HUES64 (cell line): ENCODE measurements at regions not wholly inside any gene's neighbourhood (a gene's known extent, or its start where the extent isn't known, plus 50 kb on each side); places are given as distances from the start of the nearest gene placed in this dataset.

Source experiments
- H3K27ac ChIP-seq: 2 replicates; pipeline ENCODE4 v1.7.0; 2013; ENCODE audit warnings: low read depth, low read length, inconsistent platforms
- H3K27me3 ChIP-seq: 2 replicates; pipeline ENCODE4 v1.6.1; 2013; ENCODE audit warnings: mild to moderate bottlenecking, low read length; ENCODE audit not compliant: insufficient read depth
- H3K36me3 ChIP-seq: 2 replicates; pipeline ENCODE4 v1.6.1; 2013; ENCODE audit warnings: mild to moderate bottlenecking, low read length; ENCODE audit not compliant: insufficient read depth
- H3K4me1 ChIP-seq: 2 replicates; pipeline ENCODE4 v1.6.1; 2013; ENCODE audit warnings: mild to moderate bottlenecking, low read length, moderate library complexity; ENCODE audit not compliant: insufficient read depth
- H3K4me3 ChIP-seq: 2 replicates; pipeline ENCODE4 v1.5.1; 2013; ENCODE audit warnings: mild to moderate bottlenecking, low read length, moderate library complexity
- H3K9ac ChIP-seq: 2 replicates; pipeline ENCODE4 v1.6.1; 2013; ENCODE audit warnings: mild to moderate bottlenecking, low read depth, low read length
- H3K9me3 ChIP-seq: 2 replicates; pipeline ENCODE4 v1.6.1; 2013; ENCODE audit warnings: low read depth, low read length; ENCODE audit not compliant: insufficient read depth
- WGBS: fragments of 150-250, 120-280 bp; methylation state at CpG from one replicate; pipeline ENCODE4 v1.1.7; 2013; ENCODE audit warnings: missing lambda C conversion rate; 5-methylcytosine and 5-hydroxymethylcytosine counted together

DNA sequence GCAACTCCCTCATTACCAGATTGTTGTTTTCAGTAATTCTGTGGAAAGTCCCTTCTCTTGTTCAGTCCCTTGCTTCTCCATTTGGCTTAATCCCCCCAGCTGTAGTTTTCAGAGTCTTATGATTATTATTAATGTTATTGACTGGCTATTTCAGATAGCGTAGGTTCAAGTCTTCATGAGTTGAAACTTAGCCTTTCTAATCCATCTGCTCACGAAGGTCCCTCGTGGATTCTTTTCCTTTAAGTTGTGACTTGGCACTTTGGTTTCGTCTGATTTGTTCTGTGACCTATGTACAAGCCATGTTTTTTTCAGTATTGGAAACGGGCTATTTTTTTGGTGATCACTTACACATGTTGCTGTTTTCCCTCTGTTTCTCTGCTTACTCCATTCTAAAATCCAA is 260.3 kb downstream of the TMEM167A start:
- WGBS: 91% methylated on average over 5 of the region's 5 CpGs
- no peaks in the 10 kb centered on the region for H3K9me3 ChIP-seq
- H3K4me1 ChIP-seq: peaks cover 39% of the 10 kb centered on the region
- H3K4me3 ChIP-seq: no peak overlapping the region
- no peak overlapping the region for H3K27ac ChIP-seq
- H3K27me3 ChIP-seq: no peaks in the 10 kb centered on the region
- H3K9ac ChIP-seq: no peak overlapping the region
- no peaks in the 10 kb centered on the region for H3K36me3 ChIP-seq

GRCh38 chr5:82815871-82816270 is 261.3 kb downstream of the TMEM167A start:
- Histone ChIP-seq H3K9me3 (no peaks in the 10 kb centered on the region), H3K36me3 (no peaks in the 10 kb centered on the region), H3K27ac (no peak overlapping the region), H3K4me3 (no peak overlapping the region), H3K9ac (no peak overlapping the region), H3K4me1 (peaks cover 29% of the 10 kb centered on the region), H3K27me3 (no peaks in the 10 kb centered on the region)
- WGBS: 53% methylated on average over 1 of the region's 1 CpG

DNA sequence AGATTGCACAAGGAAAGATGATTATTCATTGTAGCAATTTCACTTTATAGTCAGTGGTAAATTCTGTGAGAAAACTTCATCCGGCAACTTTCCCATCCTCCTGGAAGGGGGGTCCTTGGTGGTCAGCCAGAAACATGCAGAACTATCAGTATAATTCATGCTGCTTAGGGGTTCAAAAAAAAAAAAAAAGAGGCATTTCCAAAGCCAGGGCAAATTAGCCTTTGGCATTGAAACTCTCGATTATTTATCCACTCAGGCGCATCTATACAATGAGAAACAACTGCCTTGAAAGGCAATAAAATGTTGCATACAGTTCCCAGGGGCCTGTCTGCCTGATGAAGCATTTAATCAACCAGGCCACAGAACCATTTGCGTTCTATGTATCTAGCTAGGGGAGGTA is 263.3 kb downstream of the TMEM167A start:
- 95% methylated on average over 4 of the region's 4 CpGs for WGBS
- no peaks in the 10 kb centered on the region for H3K27me3 ChIP-seq
- H3K9me3 ChIP-seq: no peaks in the 10 kb centered on the region

GRCh38 chr5:82812575-82812974 is 264.6 kb downstream of the TMEM167A start:
- 90% methylated on average over 1 of the region's 2 CpGs for WGBS
- no peak overlapping the region for H3K4me3 ChIP-seq

More for the DNA sequence above, 263.3 kb downstream of the TMEM167A start:
- peaks cover 25% of the 10 kb centered on the region for H3K4me1 ChIP-seq
- H3K36me3 ChIP-seq: no peaks in the 10 kb centered on the region
- H3K9ac ChIP-seq: no peak overlapping the region
- H3K4me3 ChIP-seq: no peak overlapping the region
- no peak overlapping the region for H3K27ac ChIP-seq

DNA sequence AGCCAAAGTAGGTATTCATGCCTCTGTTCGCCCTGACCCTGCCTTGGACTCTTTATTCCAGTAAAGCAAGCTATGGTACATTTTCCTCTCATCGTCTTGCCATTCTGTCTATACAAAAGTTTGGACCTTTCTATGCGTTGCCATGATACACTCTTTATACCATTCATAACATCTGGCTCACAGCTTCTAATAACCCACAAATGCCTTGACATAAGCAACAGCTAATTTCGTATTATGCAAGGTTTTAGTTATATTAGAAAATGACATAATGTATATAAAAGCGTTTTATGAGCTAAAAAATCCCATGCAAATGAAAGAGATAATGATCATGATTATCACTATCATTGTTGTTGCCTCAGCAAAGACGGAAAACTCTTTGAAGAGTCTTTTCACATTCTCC is 265.7 kb downstream of the TMEM167A start:
- no peaks in the 10 kb centered on the region for H3K36me3 ChIP-seq
- no peaks in the 10 kb centered on the region for H3K9me3 ChIP-seq
- H3K9ac ChIP-seq: no peak overlapping the region
- no peaks in the 10 kb centered on the region for H3K27me3 ChIP-seq
- H3K4me1 ChIP-seq: peaks cover 25% of the 10 kb centered on the region
- no peak overlapping the region for H3K4me3 ChIP-seq
- no peak overlapping the region for H3K27ac ChIP-seq
- WGBS: 93% methylated on average over 5 of the region's 6 CpGs

More at GRCh38 chr5:82812575-82812974, 264.6 kb downstream of the TMEM167A start:
- Histone ChIP-seq H3K4me1 (peaks cover 25% of the 10 kb centered on the region), H3K27me3 (no peaks in the 10 kb centered on the region), H3K9ac (no peak overlapping the region), H3K9me3 (no peaks in the 10 kb centered on the region), H3K36me3 (no peaks in the 10 kb centered on the region), H3K27ac (no peak overlapping the region)

DNA sequence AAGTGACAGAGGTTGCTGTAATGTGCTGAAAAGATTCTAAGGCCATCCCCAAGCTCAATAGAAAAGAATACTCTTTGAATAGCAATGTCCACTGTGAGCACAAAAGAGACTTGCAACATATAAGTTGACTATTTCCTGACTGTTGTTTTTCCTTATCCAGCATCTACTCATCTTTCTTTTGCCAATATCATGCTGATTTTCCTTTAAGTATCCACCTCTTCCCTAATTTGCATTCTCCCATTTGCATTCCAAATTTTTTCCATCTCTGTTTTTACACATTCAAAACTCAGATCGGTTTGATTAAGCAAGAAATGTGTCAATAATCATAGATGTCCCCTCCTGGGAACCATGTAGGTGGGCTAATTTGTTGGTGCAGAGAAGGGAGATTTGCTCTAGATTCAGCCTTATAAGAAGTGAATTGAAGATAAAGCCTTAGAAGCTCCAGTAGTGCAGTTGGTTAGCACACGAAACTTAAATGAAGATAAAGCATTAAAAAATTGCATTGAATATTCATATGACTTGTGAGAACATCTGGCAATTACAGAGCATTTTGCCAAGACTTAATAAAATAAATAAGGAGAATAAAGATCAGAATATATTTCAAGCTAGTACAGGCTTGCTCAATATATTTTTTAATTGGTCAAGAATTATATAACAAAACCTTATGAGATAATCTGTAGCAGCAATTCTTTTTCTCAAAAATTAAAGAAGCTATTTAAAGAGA is 267.6 kb downstream of the TMEM167A start:
- no peak overlapping the region for H3K9ac ChIP-seq
- H3K27me3 ChIP-seq: no peaks in the 10 kb centered on the region
- H3K9me3 ChIP-seq: no peaks in the 10 kb centered on the region
- WGBS: 97% methylated on average over 2 of the region's 2 CpGs
- no peak overlapping the region for H3K27ac ChIP-seq
- no peak overlapping the region for H3K4me3 ChIP-seq
- H3K4me1 ChIP-seq: peaks cover 20% of the 10 kb centered on the region
- no peaks in the 10 kb centered on the region for H3K36me3 ChIP-seq

GRCh38 chr5:82808960-82809359 is 268.2 kb downstream of the TMEM167A start:
- H3K9ac ChIP-seq: no peak overlapping the region
- H3K27me3 ChIP-seq: no peaks in the 10 kb centered on the region
- WGBS: 86% methylated on average over 3 of the region's 3 CpGs
- H3K36me3 ChIP-seq: no peaks in the 10 kb centered on the region
- no peak overlapping the region for H3K27ac ChIP-seq
- H3K4me1 ChIP-seq: peaks cover 19% of the 10 kb centered on the region
- H3K9me3 ChIP-seq: no peaks in the 10 kb centered on the region
- H3K4me3 ChIP-seq: no peak overlapping the region

- Histone ChIP-seq H3K27me3 (no peaks in the 10 kb centered on the region), H3K36me3 (no peaks in the 10 kb centered on the region), H3K9me3 (no peaks in the 10 kb centered on the region), H3K4me3 (no peak overlapping the region), H3K4me1 (0 out of 2 replicates have a peak, but pooled peaks cover under 1% of the 10 kb centered on the region), H3K9ac (no peak overlapping the region), H3K27ac (no peak overlapping the region)
- no CpG with 5 or more reads among the region's 2 CpGs for WGBS
These were observed 270.2 kb downstream of the TMEM167A start for GRCh38 chr5:82807021-82807420.

DNA sequence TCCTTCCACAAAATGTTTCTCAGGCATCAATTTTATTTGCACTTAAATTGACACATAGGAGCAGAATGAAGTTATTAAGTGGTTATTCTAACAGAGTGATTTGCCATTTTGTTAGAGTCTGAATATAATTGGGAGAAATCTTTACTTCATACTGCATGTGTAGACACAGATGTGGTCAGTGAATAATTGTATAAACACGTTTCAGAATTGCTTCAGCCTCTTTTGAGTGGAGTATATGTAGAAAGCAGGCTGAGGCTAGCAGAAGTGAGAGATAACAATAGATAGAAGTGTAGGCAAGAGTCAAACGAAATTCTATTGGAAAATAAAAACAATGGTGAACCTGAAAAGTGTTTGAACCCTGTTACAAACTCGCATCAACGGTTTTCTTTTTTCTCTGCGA is 270.7 kb downstream of the TMEM167A start:
- Histone ChIP-seq H3K9me3 (no peaks in the 10 kb centered on the region), H3K36me3 (no peaks in the 10 kb centered on the region), H3K4me3 (no peak overlapping the region), H3K27me3 (no peaks in the 10 kb centered on the region), H3K9ac (no peak overlapping the region), H3K4me1 (no peaks in the 10 kb centered on the region), H3K27ac (no peak overlapping the region)
- 91% methylated on average over 5 of the region's 5 CpGs for WGBS

DNA sequence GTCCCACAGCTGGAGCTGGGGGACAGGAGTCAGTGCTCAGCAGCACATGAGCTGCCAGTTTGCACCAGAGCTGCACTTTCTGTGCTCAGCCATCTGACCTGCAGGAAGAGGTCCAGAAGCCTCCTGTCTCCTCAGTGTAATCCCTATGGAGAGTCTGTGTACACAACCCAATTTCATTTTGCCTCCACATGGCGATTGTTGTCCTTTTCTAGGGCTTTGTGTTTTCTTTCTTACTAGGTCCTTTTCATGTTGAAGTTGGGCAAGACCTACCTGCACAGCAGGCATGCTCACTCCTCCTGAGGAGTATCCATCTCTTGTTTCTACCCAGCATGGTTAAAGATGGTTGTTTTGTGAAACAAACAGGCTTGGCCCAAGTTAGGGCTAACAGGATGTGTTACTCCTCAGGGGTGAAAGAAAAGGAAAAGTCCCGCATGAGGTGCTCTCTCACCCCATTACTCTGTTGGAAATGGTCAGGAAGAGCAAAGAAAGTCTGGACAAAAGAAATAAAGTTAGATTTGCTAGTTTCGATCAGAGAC is 273.0 kb downstream of the TMEM167A start:
- Histone ChIP-seq H3K27me3 (no peaks in the 10 kb centered on the region), H3K9ac (no peak overlapping the region), H3K36me3 (no peaks in the 10 kb centered on the region), H3K4me3 (no peak overlapping the region), H3K27ac (no peak overlapping the region), H3K4me1 (no peaks in the 10 kb centered on the region), H3K9me3 (no peaks in the 10 kb centered on the region)
- WGBS: 73% methylated on average over 3 of the region's 3 CpGs

DNA sequence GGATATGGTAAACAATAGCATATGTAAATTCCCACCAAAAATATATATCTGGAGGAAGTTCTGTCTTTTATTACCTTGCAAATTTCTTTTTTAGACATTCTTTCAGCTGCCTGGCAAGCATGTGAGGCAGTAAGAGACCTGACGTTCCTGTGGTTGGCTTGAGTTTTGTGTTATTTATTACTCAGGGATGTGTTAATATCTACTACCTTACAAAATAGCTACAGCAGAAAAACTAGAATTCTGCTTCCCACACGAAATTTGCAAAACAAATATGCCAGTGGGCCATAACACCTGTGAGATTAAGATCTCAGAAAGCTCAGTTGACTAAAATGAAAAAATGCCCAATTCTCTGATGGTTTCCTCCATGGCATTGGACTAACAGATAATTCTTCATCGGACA is 274.2 kb downstream of the TMEM167A start:
- H3K4me1 ChIP-seq: no peaks in the 10 kb centered on the region
- H3K27me3 ChIP-seq: no peaks in the 10 kb centered on the region
- no peaks in the 10 kb centered on the region for H3K36me3 ChIP-seq
- H3K27ac ChIP-seq: no peak overlapping the region
- H3K9me3 ChIP-seq: no peaks in the 10 kb centered on the region
- H3K9ac ChIP-seq: no peak overlapping the region
- 93% methylated on average over 1 of the region's 3 CpGs for WGBS
- H3K4me3 ChIP-seq: no peak overlapping the region
